Activated CD4-positive, alpha-beta T cell treated with anti-CD3 and anti-CD28 coated beads, Interleukin-2, amount 50 U/mL, for 1 hour (primary cell): ENCODE measurements at regions not wholly inside any gene's neighbourhood (a gene's known extent, or its start where the extent isn't known, plus 50 kb on each side); places are given as distances from the start of the nearest gene placed in this dataset.

Experiments used
- DNase-seq: peaks from one replicate; pipeline ENCODE4 v3.0.0-alpha.2; 2020

DNA sequence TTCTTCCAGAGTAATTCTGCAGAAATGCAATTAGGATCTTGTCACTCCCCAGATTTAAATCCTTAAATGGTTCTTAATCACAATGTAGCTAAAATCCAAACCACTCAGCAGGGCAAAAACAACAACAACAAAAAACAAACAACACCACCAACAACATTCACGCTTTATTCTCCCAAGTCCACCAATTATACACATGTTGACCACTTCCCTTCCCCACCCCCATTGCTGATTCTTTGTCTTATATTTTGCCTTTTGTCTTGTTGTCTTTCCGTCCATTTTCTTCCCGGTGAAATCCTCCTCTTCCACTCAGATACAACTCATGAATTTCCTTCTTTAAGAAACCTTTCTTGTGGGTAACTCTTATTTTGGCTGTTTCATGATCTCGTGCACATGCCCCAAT, 902.8 kb downstream of the EPHA4 start:
- no peak for DNase-seq

DNA sequence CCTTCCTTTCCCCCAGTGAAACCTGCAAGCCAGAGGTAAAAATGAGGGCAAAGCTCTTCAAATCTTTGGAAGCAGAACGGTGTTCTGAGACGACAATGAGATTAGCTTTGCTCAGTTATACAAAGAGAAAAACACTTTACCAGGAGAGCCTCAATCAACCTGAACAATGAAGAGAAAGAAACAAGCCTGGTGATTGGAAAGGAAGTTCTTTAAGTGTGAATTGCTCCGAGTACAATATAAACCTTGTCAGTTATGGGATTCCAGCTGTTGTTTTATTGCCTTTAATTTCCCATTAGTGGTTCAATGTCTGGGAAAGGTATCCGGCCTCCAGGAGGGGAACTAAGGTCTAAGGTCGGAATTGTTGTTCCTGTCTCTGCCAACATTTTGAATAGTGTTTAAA, 901.6 kb downstream of the EPHA4 start:
- DNase-seq, result no peak

DNA sequence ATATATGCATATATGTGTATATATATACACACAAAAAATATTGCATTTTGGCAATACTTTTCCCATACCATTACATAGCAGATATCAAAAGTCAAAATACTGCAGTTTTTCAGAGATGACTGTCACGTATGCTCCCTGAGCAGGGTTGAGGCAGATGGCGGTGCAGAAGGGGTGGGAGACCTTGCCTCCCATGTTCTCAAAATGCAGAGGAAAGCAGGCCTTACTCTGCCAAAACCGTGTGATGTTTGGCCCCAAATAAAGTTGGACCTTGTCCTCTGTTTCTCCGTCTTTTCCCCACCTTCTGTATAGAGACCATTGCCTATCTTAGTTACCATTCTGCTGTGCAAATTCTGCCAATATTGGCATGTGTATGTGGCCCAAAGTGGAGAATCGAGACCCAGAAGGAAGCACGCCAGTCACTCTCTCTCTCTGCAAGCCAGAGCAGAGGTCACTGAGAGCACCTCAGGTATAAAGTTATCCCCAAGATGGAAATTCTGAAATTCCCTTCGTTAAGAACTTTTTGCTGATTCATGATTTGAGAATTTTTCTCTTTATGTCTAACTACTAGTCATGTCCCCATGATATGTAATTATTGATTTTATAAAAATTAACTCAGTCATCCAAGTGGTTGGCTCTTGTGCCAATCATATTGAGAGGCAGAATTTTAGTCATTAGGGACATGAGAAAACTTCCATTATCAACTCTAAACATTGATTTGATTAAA, 898.8 kb downstream of the EPHA4 start:
- no peak for DNase-seq

DNA sequence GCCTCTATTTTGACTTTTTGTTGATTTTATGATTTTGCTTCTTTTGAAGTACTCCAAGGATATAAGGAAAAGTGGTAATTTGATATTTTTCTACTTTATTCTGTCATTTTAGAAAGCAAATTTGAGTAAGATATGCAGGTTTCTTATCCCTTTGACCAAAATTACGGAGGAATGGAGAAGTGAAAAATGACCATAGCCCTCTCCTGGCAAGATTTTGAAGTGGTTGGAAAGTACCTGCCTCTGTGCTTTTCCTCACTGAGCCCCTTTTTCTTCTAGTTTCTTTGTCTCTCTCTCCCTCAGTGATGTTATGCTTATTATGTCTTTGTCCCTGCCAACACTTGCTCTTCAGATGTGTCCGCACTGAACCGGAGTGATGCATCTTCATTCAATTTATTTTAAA, 898.1 kb downstream of the EPHA4 start:
- DNase-seq, result no peak

DNA sequence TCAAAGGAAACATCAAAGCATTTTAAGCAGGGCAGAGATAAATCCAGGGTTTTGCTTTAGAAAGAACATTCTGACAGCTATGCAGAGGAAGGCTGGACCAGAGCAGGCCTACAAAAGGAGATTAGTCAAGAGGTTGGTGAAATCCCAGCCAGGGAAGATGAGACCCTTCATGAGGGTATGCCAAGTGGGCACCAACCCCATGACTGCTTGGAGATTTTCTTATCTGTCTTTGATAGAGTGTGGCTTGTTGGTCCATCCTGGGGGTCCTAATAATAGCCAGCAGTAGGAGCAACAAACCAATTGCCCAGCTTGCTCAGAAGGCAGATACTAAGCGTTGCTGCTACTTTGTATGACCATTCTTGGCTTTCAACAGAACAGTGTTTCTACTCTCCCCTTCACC, 895.4 kb downstream of the EPHA4 start:
- DNase-seq, result no peak

DNA sequence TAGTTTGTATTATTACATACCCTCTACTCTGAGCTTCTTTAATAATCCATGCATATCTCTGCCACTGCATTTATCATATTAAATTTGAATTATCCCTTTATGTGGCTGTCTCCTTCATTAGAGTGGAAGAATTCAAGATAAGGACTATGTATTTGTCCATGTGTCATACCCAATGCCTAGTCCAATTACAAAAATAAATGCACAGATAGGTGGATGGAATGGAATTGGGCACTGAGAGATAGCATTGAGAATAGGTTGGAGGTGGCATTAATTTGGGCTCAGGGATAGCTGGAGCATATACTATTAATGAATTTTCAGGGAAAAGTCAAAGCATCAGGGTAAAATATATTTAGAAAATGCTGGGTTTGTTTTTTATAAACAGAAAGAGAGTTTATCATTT, 893.2 kb downstream of the EPHA4 start:
- DNase-seq, result no peak

DNA sequence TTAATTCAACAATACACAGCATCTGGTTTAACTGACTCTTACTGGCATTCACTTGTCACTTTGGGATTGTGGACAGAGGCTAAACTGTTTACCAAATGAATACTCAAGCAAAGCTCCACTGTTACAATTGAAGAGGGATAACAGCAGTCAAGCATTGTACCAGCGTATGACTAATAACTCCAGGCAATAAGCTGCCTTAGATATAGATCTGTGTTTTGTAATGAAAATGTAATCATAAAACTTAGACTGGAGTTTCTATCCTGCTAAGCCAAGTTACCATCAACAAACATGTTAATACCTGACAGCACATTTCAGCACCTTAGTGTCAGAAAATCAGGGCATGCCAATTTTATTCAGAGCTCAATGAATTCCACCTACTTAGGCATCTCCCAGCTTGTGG, 889.5 kb downstream of the EPHA4 start:
- DNase-seq, result no peak

DNA sequence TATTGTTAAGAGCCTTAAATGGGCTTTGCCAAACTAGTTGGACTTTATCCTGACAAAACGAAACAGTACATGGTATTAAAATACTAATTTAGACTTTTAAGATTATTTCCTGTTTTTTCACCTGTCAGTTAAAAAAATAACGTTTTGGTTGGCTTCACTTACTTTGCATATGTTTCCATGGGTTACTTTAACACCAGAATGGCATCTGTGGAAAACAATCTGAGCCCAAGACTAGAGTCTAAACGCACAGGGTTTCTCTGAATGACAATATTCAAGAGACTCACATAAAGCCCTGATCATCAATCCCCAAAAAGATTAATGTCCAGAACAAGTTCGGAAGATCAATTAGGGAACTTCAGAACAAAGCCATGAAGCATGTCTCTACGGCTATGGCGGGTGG, 888.0 kb downstream of the EPHA4 start:
- DNase-seq, result no peak

DNA sequence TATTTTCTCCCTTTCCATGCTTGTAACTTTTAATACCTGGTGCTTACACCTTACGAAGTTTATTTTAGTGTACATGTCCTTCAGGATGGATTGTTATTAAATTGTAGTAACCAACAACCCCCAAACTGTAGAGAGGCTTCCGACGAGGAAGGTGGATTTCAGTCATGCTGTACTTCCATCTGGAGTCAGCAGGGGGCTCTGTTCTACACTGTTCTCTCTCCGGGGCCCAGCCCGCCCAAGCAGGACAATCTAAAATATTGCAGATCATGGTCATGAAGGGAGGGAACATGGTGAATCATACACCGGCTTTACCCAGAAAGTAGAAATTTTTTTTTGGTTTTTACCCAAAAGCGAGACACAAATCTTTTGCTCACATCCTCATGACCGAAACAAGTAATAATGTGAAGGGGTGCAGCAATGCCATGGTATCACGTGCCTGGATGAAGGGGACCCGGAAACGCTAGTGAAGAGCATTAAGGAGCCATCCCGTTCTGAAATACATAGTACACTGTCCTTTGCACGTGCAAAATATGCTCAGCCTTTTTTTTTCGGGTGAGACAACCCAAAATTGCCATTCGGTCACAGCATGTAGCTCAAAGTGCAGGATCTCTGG, 884.8 kb downstream of the EPHA4 start:
- peak; percentile 58 for DNase-seq

DNA sequence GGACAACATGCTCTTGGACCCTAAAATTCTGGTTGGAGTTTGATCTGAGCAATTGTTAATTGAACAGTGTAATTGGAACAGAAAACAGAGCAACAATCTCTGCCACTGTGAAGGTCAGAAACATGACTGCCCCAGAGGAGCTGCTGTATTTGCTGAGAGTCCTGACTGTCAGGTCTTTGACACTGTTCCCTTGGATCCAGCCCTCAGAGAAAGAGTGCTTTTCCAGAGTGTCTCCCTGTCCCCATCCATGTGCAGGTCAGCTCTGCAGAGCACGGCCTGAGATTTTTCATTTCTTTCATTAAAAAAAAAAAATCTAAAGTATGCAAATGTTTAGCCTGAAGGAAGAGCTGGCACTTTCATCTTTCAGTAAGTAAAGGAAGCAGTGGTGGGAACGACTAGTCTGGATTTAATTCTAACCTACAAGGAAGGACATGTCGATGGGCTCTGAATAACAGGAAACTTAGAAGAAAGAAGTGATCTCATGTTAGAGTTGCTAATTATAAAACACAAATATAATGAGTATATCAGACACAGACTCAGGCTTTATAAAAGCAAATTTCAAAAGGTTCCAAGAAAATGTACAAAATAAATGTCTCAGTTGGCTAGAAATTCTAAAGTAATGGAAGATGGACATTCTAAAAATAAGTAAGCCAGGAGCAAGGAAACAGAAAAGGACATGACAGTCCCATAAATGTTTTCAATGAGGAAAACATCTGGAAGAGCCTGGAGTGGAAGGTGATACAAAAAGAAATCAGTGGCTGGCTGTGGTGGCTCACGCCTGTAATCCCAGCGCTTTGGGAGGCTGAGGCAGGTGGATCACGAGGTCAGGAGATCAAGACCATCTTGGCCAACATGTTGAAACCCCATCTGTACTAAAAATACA, 876.5 kb downstream of the EPHA4 start:
- no peak for DNase-seq

DNA sequence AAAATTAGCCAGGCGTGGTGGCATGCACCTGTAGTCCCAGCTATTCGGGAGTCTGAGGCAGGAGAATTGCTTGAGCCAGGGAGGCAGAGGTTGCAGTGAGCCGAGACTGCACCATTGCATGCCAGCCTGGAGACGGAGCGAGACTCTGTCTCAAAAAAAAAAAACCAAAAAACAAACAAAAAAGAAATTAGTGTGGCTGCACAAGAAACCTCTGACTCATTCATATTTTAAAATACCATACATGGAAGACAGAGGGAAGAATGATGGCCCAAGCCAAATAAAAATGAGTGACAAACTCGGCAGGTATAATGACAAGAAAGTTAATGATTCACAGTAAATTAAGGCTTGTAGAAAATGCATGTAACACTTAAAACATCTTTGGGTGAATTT, 875.8 kb downstream of the EPHA4 start:
- no peak for DNase-seq

DNA sequence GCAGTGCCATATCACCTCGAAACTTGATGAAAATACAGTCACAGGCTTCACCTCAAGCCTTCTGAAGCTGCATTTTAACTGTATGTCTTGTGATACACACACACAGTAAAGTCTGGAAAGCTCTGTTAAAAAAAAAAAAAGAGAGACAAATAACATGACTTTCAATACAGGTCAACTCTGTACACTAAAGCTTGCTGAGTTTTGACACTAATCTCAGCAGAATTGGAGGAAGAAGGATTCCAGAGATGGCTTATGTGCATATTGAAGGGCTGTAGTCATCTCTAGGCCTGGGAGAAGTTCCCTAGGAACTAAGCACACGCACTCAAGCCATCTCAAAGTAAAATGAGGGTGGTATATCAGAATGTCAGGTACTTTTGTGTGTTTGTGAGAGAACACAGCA, 875.1 kb downstream of the EPHA4 start:
- no peak for DNase-seq

DNA sequence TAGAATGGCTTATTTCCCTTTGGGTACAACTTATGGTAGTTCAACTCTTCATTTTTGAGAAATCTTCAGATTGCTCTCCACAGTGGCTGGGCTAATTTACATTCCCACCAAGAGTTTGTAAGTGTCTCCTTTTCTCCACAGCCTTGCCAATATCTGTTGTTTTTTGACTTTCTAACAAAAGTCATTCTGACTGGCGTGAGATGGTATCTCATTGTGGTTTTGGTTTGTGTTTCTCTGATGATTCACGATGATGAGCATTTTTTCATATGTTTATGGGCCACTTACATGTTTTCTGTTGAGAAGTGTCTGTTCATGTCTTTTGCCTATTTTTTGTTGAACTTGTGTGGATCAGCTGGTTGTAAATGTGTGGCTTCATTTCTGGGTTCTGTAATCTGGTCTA, 871.0 kb downstream of the EPHA4 start:
- no peak for DNase-seq

DNA sequence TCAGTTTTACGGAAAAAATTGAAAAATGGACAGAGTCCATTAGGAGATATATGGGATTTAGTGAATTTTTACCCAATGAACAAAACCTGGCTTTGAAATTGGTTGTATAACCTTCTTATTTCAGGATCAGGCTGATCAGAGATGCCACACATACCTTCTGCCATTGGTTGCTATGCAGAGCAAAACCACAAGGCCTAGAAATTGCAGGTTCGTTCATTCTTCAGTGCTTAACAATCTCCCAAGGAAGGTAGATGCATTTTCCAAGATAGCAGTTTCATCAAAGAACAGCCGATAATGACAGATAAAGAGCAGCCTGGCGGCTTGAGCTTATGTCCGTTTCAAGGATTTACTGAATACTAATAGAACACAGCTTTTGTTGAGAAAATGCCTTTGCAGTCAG, 868.8 kb downstream of the EPHA4 start:
- DNase-seq, result no peak

DNA sequence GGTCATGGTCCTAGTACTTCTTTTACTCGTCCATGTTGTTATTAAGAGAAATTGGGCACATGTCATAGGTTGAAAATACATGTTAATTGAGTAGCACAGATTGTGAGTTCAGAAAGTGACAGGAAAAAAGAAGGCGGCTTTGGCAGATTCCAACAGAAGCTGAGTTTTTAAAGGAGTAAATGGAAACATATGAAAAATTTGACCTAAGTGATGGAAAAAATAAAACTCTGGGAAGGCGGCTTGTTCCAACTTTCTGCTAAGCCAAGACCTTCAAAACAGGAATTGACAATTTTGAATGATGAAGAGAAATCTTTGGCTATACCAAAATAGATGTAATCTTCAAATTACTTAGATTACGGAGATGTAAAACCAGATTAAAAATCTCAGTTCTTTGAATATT, 868.0 kb downstream of the EPHA4 start:
- DNase-seq, result no peak

DNA sequence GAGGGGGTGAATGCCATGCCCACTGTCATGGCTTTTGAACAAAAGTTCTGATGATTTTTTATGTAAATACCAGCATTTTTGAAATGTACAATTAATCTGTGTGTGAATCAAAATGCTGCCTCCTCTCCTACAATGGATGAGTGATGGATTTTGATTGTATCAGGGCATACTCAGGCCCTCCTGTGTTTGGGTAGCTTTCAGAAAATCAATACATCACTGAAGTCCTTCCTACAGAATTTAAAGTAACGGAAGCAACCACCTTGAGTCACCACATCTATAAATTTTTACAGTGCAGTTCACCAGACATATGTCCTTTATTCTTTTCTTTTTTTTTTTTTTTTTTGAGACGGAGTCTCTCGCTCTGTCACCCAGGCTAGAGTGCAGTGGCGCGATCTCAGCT, 867.3 kb downstream of the EPHA4 start:
- no peak for DNase-seq

DNA sequence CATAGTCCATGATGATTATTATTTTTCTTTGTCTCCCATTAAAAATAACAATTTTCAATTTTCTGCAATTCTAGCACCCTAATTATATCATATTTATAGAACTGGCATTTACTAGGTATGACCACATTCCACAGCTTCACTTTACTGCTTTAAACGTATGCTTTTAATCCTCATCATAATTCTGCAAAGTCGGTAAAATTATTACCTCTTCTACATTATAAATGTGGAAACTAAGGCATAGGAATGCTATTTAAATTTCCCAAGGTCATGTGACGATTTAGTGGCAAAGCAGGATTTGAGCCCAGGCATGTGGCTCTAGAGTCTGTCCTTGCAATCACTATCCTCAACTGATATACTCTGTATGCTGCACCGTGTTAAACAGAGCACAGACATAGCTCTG, 866.4 kb downstream of the EPHA4 start:
- DNase-seq, result no peak

DNA sequence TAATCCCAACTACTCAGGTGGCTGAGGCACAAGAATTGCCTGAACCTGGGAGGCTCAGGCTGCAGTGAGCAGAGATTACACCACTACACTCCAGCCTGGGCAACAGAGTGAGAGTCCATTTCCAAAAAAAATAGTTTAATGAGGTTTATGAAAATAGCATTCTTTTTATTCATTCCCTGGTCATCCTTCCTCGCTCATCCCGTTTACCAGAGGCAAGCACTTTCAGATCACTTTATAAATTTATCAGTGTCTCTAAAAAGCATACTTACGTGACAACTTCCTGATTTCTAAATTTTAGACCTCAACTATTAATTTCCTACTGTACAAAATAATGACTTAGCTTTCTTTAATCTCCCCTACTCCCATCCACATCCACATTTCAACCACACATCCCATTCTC, 864.8 kb downstream of the EPHA4 start:
- DNase-seq, result no peak

DNA sequence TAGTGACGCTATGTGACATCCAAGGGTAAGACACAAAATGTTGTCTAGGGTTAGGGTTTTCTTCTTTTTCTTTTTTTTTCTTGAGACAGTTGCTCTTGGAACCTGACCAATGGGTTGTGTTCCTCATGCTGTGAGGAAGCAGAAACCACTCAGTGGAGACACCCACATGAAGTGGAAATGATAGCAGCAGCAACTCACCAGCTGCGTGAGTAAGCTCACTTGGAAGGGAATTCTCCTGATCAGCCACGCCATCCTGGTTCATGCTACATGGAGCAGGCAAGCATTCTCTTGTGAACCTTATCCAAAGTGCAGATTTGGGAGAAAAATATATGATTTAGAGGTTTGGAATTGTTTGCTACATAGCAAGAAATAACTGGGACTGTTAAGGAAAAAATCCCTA, 863.7 kb downstream of the EPHA4 start:
- no peak for DNase-seq

DNA sequence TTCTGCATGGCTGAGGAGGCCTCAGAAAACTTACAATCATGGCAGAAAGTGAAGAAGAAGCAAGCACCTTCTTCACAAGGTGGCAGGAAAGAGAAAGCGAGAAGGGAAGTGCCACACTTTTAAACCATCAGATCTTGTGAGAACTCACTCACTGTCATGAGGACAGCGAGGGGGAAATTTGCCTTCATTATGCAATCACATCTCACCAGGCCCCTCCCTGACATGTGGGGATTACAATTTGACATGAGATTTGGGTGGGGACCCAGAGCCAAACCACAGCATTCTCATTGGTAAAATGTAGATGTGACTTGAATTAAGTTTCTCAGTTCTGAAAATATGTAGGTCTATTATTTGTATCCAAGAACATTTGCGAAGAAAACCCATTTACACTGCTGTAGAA, 854.8 kb downstream of the EPHA4 start:
- no peak for DNase-seq

DNA sequence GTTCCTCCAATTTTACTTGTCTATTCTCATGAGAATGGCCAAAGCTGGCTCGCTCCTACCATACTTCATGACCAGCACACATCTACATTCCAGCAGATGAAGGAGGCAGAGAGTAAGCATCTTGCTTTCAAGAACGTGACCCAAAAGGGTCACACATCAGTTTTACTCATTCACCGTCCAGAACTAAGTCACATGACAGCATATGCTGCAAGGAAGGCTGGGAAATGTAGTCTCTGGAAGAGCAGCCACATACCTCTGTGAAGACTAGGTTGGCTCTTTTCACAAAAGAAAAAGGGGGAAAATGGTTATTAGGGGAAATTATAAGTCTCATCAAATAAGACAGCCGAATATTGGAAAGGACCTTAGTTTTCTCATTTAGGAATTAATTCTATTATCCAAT, 835.3 kb downstream of the EPHA4 start:
- DNase-seq, result no peak

DNA sequence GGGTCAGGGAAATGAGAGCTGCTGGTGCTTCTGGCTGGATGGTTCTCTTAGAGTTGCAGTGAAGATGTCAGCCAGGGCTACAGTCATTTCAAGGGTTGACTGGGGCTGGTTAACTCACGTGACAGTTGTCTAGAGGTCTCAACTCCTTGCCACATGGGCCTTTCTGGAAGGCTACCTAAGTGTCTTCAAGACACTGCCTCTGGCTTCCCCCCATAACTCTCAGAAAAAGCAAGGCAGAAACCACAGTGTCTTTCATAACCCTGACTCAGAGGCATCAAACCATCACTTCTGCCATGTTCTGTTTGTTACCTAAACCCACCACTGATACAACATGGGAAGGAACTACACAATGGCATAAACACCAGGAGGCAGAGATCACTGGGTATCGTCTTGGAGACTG, 828.9 kb downstream of the EPHA4 start:
- DNase-seq, result no peak

DNA sequence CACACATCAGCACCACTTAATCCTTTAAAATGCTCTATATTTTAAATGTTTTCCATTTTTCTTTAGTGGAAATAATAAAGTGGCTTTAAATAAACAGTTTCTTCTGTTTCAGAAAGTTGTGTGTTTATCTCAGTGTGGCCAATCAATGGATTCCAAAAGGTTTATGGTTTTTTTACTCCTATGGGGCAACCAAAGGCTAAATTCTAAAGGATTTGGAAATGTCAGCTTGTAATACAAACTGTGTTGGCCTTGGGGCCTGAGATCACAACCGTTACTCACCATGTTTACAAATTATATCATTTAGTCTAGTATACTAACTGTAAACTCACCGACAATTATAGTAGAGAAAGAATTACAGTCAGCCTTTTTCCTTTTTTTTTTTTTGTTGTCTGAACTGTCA, 827.2 kb downstream of the EPHA4 start:
- no peak for DNase-seq

DNA sequence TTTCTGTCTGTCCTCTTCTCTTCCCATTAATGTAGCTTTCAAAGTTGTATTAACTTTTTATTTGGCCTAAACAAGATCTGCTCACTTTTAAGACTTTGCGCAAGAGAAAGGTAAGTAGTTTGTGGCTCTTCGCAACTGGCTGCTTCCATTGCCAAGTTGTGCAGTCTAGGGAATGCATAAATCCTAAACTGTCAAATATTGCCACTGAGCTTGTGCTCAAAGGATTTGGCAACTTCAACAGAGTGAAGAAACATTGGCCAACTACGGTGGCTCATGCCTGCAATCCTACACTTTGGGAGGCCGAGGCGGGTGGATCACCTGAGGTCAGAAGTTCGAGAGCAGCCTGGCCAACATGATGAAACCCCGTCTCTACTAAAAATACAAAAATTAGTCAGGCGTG, 826.4 kb downstream of the EPHA4 start:
- no peak for DNase-seq
